Endothelial cell of umbilical vein (primary cell): ENCODE measurements at regions not wholly inside any gene's neighbourhood (a gene's known extent, or its start where the extent isn't known, plus 50 kb on each side); places are given as distances from the start of the nearest gene placed in this dataset.

Source experiments
- EZH2 ChIP-seq: IDR thresholded peaks from 2 replicates; pipeline ENCODE4 v1.6.1; 2012; ENCODE audit warnings: borderline replicate concordance, low read depth, mild to moderate bottlenecking, moderate library complexity, low read length, inconsistent platforms; ENCODE audit not compliant: severe bottlenecking
- MYC ChIP-seq: IDR thresholded peaks from one replicate; pipeline ENCODE4 v1.6.1; 2011; ENCODE audit warnings: mild to moderate bottlenecking, low read depth, low read length
- POLR2AphosphoS5 ChIP-seq: IDR thresholded peaks from 2 replicates; pipeline ENCODE4 v1.6.1; 2012; ENCODE audit warnings: low read depth, mild to moderate bottlenecking, control low read depth, low read length, moderate library complexity; ENCODE audit not compliant: insufficient read depth
- TF ChIP-seq, protein P1 (sequence below), 2 donors: IDR thresholded peaks; 1 replicate in 1 of 2; 2 replicates in 1 of 2; pipeline ENCODE4 v1.5.1; 2011; ENCODE audit warnings: low read length in 2 of 2, mild to moderate bottlenecking in 2 of 2, moderate library complexity in 2 of 2, control low read depth in 1 of 2, inconsistent platforms in 1 of 2, low read depth in 1 of 2; ENCODE audit not compliant: insufficient read depth in 1 of 2; ENCODE audit errors: extremely low read depth in 1 of 2

GRCh38 chr15:36234743-36235142, 344.7 kb upstream of the CDIN1 start:
- TF ChIP-seq EZH2 = no peak
- TF ChIP-seq POLR2AphosphoS5 = no peak
- TF ChIP-seq, protein P1, sequence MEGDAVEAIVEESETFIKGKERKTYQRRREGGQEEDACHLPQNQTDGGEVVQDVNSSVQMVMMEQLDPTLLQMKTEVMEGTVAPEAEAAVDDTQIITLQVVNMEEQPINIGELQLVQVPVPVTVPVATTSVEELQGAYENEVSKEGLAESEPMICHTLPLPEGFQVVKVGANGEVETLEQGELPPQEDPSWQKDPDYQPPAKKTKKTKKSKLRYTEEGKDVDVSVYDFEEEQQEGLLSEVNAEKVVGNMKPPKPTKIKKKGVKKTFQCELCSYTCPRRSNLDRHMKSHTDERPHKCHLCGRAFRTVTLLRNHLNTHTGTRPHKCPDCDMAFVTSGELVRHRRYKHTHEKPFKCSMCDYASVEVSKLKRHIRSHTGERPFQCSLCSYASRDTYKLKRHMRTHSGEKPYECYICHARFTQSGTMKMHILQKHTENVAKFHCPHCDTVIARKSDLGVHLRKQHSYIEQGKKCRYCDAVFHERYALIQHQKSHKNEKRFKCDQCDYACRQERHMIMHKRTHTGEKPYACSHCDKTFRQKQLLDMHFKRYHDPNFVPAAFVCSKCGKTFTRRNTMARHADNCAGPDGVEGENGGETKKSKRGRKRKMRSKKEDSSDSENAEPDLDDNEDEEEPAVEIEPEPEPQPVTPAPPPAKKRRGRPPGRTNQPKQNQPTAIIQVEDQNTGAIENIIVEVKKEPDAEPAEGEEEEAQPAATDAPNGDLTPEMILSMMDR (IDR thresholded peaks at IDR 0.05; ENCODE audit: extremely low read depth in 1 of 2, insufficient read depth in 1 of 2, low read depth in 1 of 2, low read length in 2 of 2) = no peak
- no peak for TF ChIP-seq MYC
